K562 (cell line): ENCODE measurements at regions not wholly inside any gene's neighbourhood (a gene's known extent, or its start where the extent isn't known, plus 50 kb on each side); places are given as distances from the start of the nearest gene placed in this dataset.

ENCODE experiments used
- EP400 ChIP-seq: fragments of 450-650 bp; IDR thresholded peaks from 2 replicates; pipeline ENCODE4 v1.6.1; 2017; ENCODE audit warnings: antibody characterized with exemption, mild to moderate bottlenecking, moderate library complexity
- HNRNPUL1 ChIP-seq: fragments of 200-400 bp; formaldehyde crosslinking; IDR thresholded peaks from 2 replicates; pipeline ENCODE4 v1.6.1; 2017; ENCODE audit warnings: low read length
- MECOM ChIP-seq: fragments of 250-450 bp; sonication (Bioruptor Pico); IDR thresholded peaks from 2 replicates; pipeline ENCODE4 v1.8.0; 2022; ENCODE audit warnings: inconsistent platforms
- NUFIP1 ChIP-seq: fragments of 450-650 bp; IDR thresholded peaks from 2 replicates; pipeline ENCODE4 v1.6.1; 2018; ENCODE audit not compliant: partially characterized antibody
- PHB2 ChIP-seq: fragments of 450-650 bp; IDR thresholded peaks from 2 replicates; pipeline ENCODE4 v1.6.1; 2017; ENCODE audit warnings: low read depth
- SMAD2 ChIP-seq: fragments of 150-350 bp; IDR thresholded peaks from 2 replicates; pipeline ENCODE4 v1.6.1; 2014; ENCODE audit warnings: low read depth, mild to moderate bottlenecking, low read length
- SP1 ChIP-seq: sonication (generic); formaldehyde crosslinking; IDR thresholded peaks from 2 replicates; pipeline ENCODE4 v1.8.1; 2022; ENCODE audit warnings: mild to moderate bottlenecking, missing genetic modification reagents
- TAF1 ChIP-seq: IDR thresholded peaks from 2 replicates; pipeline ENCODE4 v1.6.1; 2011; ENCODE audit warnings: mild to moderate bottlenecking, low read length, moderate library complexity; ENCODE audit not compliant: insufficient read depth, control insufficient read depth, severe bottlenecking; ENCODE audit errors: extremely low read depth
- YY1 ChIP-seq, 3 experiments: IDR thresholded peaks; 2 replicates each; pipeline ENCODE4 v1.6.1; 2011; ENCODE audit warnings: low read length in 2 of 3, mild to moderate bottlenecking in 2 of 3, moderate library complexity in 2 of 3, borderline replicate concordance in 1 of 3, control low read depth in 1 of 3, low read depth in 1 of 3; ENCODE audit not compliant: insufficient read depth in 3 of 3, insufficient replicate concordance in 2 of 3, control insufficient read depth in 1 of 3, insufficient read length in 1 of 3; ENCODE audit errors: extremely low read depth in 1 of 3
- ZNF232 ChIP-seq: sonication (generic); formaldehyde crosslinking; IDR thresholded peaks from 2 replicates; pipeline ENCODE4 v1.8.0; 2022; ENCODE audit warnings: mild to moderate bottlenecking, missing genetic modification reagents
- ZNF3 ChIP-seq: fragments of 250-450 bp; sonication (Bioruptor Pico); IDR thresholded peaks from 2 replicates; pipeline ENCODE4 v1.5.0; 2021; ENCODE audit warnings: mild to moderate bottlenecking, moderate library complexity
- ZNF316 ChIP-seq: fragments of 450-650 bp; IDR thresholded peaks from 2 replicates; pipeline ENCODE4 v1.6.1; 2016
- ZNF586 ChIP-seq: fragments of 450-650 bp; formaldehyde crosslinking; conservative IDR thresholded peaks from 2 replicates; pipeline ENCODE4 v1.4.0; 2020; ENCODE audit warnings: mild to moderate bottlenecking, moderate library complexity
- TF ChIP-seq, protein P1 (sequence below), 3 experiments: IDR thresholded peaks in 2 of 3; conservative IDR thresholded peaks in 1 of 3; 2 replicates each; pipeline ENCODE4 v1.5.1; 2011 to 2012; ENCODE audit warnings: low read length in 3 of 3, mild to moderate bottlenecking in 3 of 3, control low read depth in 2 of 3, improper control_type of control experiment in 1 of 3, inconsistent platforms in 1 of 3, low read depth in 1 of 3, mixed read lengths in 1 of 3, moderate library complexity in 1 of 3; ENCODE audit not compliant: insufficient read depth in 2 of 3
- TF ChIP-seq, protein P2 (sequence below): fragments of 450-650 bp; formaldehyde crosslinking; IDR thresholded peaks from 2 replicates; pipeline ENCODE4 v1.4.0; 2020; ENCODE audit warnings: mild to moderate bottlenecking, moderate library complexity
- TF ChIP-seq, protein P3 (sequence below): fragments of 200-400 bp; formaldehyde crosslinking; IDR thresholded peaks from 2 replicates; pipeline ENCODE4 v1.6.1; 2017; ENCODE audit warnings: mild to moderate bottlenecking, low read depth, low read length, moderate library complexity
- TF ChIP-seq, protein P4 (sequence below): IDR thresholded peaks from 2 replicates; pipeline ENCODE4 v1.6.1; 2014; ENCODE audit warnings: antibody characterized with exemption

DNA sequence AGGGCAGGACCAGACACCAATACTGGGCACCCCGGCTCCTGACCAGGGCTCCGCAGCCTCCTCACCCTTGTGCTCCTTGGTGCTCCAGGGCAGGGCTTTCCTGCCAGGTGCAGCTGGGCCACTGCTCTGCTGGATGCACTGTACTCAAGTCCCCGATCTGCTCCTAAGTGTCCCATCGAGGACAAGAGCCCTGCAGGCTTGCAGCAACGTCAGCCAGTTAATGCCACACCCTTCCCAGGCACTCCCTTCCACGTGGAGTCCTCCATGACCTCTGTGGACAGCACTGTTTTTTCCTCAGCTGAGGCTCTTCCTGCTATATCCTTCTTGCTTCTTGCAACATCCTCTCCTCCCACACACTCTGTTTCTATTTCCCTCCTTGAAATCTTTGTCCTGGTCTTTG, 94.0 kb upstream of the NGF start (continued):
- TF ChIP-seq SMAD2 (no peak), ZNF232 (CRISPR knock-in tag) (no peak), MECOM (CRISPR knock-in tag) (no peak), ZNF316 (no peak), ZNF586 (CRISPR knock-in tag) (no peak), YY1 (IDR thresholded peaks at IDR 0.05; ENCODE audit: borderline replicate concordance in 1 of 3, control insufficient read depth in 1 of 3, extremely low read depth in 1 of 3, insufficient read depth in 3 of 3, insufficient read length in 1 of 3, insufficient replicate concordance in 2 of 3, low read depth in 1 of 3, low read length in 2 of 3) (no peak), SP1 (CRISPR knock-in tag) (no peak), NUFIP1 (no peak), PHB2 (no peak), EP400 (no peak), ZNF3 (CRISPR knock-in tag) (no peak), TAF1 (no peak), HNRNPUL1 (no peak)
- TF ChIP-seq, protein P1, sequence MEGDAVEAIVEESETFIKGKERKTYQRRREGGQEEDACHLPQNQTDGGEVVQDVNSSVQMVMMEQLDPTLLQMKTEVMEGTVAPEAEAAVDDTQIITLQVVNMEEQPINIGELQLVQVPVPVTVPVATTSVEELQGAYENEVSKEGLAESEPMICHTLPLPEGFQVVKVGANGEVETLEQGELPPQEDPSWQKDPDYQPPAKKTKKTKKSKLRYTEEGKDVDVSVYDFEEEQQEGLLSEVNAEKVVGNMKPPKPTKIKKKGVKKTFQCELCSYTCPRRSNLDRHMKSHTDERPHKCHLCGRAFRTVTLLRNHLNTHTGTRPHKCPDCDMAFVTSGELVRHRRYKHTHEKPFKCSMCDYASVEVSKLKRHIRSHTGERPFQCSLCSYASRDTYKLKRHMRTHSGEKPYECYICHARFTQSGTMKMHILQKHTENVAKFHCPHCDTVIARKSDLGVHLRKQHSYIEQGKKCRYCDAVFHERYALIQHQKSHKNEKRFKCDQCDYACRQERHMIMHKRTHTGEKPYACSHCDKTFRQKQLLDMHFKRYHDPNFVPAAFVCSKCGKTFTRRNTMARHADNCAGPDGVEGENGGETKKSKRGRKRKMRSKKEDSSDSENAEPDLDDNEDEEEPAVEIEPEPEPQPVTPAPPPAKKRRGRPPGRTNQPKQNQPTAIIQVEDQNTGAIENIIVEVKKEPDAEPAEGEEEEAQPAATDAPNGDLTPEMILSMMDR (IDR thresholded peaks at IDR 0.05 in 2 of 3, conservative IDR thresholded peaks at IDR 0.05 in 1 of 3; ENCODE audit: insufficient read depth in 2 of 3, low read depth in 1 of 3, low read length in 3 of 3): no peak
- TF ChIP-seq, protein P2, sequence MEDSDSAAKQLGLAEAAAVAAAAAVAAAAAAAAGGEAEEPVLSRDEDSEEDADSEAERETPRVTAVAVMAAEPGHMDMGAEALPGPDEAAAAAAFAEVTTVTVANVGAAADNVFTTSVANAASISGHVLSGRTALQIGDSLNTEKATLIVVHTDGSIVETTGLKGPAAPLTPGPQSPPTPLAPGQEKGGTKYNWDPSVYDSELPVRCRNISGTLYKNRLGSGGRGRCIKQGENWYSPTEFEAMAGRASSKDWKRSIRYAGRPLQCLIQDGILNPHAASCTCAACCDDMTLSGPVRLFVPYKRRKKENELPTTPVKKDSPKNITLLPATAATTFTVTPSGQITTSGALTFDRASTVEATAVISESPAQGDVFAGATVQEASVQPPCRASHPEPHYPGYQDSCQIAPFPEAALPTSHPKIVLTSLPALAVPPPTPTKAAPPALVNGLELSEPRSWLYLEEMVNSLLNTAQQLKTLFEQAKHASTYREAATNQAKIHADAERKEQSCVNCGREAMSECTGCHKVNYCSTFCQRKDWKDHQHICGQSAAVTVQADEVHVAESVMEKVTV (CRISPR knock-in tag): no peak
- TF ChIP-seq, protein P3, sequence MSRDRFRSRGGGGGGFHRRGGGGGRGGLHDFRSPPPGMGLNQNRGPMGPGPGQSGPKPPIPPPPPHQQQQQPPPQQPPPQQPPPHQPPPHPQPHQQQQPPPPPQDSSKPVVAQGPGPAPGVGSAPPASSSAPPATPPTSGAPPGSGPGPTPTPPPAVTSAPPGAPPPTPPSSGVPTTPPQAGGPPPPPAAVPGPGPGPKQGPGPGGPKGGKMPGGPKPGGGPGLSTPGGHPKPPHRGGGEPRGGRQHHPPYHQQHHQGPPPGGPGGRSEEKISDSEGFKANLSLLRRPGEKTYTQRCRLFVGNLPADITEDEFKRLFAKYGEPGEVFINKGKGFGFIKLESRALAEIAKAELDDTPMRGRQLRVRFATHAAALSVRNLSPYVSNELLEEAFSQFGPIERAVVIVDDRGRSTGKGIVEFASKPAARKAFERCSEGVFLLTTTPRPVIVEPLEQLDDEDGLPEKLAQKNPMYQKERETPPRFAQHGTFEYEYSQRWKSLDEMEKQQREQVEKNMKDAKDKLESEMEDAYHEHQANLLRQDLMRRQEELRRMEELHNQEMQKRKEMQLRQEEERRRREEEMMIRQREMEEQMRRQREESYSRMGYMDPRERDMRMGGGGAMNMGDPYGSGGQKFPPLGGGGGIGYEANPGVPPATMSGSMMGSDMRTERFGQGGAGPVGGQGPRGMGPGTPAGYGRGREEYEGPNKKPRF: no peak
- TF ChIP-seq, protein P4, sequence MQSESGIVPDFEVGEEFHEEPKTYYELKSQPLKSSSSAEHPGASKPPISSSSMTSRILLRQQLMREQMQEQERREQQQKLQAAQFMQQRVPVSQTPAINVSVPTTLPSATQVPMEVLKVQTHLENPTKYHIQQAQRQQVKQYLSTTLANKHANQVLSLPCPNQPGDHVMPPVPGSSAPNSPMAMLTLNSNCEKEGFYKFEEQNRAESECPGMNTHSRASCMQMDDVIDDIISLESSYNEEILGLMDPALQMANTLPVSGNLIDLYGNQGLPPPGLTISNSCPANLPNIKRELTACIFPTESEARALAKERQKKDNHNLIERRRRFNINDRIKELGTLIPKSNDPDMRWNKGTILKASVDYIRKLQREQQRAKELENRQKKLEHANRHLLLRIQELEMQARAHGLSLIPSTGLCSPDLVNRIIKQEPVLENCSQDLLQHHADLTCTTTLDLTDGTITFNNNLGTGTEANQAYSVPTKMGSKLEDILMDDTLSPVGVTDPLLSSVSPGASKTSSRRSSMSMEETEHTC: no peak
